HS-27A (cell line): ENCODE measurements at regions not wholly inside any gene's neighbourhood (a gene's known extent, or its start where the extent isn't known, plus 50 kb on each side); places are given as distances from the start of the nearest gene placed in this dataset.
"Not testable (repeated sequence)": the region's sequence is repeated elsewhere in the genome, so short reads cannot be mapped to it uniquely, and the experiment has no call there.

Source experiments
- DNase-seq: peaks from one replicate; pipeline ENCODE4 v3.0.0-alpha.2; 2012; ENCODE audit warnings: low read depth, missing footprints

DNA sequence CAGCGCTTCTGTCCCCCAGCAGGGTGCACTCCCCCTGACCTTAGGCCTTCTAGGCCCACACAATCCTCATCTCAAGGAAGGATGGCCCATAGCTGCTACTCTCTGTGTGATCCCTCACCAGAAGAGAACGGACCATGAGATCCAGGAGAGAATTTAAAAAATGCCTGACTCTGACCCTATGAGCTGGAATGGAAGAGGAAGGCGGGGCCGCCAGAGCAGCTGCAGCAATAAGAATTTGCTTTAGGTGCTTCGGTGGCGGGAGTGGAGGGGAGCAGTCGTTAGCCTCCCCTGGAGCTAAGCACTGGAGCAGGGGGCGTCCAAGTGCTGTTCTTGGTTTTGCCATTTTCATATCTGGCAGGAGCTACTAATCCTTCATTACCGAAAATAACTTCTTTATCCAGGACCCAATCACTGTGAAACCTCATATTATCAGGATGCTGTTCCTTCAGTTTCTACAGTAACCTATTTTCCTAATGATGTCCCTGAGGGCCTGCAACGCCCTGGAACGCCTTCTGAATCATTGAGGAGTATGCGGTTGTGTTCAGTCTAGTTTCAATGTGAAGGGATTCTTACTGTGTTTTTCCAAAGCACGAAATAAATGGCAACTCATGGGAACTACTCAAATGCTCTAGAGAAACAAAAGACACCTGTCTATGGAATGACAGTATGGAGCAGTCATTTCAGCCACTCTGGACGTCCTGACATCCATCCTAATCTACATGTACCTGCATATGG lies 105.1 kb upstream of the SIX2 start:
- DNase-seq: no peak

DNA sequence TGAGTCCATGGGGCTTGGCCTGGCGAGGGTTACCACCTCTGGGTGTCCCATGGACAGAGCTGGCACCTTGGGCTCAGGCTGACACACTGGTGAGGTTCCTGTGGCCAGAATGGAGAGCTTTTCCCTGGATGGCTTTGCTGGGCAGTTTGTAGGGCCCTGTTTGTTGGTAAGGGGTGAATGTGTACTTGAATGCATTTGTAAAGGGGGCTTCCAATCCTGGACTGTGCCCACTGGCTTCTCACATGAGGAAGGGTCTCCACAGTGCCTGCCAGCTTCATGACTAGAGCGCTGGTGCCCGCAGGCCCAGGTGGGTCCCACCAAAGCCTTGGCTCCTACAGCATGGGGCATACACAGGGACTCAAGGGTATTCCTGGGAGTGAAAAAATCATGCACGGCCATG lies 103.5 kb upstream of the SIX2 start:
- no peak for DNase-seq

GRCh38 chr2:45105050-45105582 lies 95.9 kb upstream of the SIX2 start:
- DNase-seq: no peak

DNA sequence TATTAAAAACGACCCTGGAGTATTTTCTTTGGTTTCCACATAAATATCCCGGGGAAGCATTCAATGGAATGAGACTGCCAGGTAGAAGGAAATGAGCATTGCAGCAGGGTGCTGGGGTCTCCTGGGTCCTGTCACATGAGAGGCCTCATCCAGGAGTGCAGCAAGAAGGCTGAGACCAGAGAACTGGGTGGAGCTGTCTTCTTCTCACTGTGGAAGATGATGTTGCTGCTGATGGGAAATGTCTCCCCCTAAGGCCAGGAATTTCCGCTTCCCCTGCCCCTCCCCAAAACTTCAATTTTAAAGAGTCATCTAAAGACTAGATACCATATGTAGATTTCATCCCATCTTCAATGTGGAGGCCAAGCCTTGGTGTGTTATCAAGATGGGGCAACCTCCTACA lies 95.2 kb upstream of the SIX2 start:
- DNase-seq: no peak

- no peak for DNase-seq
Observed at GRCh38 chr2:45103351-45104345, 94.4 kb upstream of the SIX2 start.

DNA sequence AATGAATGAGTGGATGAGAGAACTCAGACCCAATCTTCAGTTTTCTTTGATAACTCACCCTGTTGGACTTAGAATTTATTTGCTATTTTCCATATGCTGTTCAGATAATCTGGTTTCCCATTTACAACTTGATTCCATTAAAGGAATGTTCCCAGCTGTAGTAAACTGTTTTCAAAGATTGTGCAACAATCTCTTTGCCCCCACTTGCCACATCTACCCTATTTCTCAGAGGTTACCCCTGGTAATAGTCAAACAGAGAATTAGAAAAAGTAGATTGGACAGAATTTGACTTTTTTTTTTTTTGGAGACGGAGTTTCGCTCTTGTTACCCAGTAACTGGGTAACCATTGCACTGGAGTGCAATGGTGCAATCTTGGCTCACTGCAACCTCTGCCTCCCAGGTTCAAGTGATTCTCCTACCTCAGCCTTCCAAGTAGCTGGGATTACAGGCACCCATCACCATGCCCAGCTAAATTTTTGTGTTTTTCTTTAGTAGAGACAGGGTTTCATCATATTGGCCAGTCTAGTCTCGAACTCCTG lies 93.4 kb upstream of the SIX2 start:
- DNase-seq: no peak

DNA sequence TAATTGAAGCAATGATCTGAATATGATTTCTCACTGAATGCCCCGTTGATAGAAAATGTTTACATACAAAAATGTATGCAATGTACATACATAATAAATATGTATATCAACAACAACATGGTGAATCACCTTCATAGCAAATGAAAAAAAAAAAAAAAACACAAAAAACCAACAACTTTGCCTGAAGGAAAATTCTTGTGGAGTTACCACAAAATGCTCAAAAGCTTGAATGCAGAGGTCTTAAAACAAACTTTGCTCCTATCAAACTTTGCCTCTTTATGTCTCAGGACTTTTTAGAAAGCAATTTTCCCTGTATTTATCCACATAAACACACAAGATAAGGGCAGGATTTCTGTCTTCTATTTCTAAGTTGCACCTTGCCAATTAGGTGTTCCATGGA lies 92.9 kb upstream of the SIX2 start:
- no peak for DNase-seq

DNA sequence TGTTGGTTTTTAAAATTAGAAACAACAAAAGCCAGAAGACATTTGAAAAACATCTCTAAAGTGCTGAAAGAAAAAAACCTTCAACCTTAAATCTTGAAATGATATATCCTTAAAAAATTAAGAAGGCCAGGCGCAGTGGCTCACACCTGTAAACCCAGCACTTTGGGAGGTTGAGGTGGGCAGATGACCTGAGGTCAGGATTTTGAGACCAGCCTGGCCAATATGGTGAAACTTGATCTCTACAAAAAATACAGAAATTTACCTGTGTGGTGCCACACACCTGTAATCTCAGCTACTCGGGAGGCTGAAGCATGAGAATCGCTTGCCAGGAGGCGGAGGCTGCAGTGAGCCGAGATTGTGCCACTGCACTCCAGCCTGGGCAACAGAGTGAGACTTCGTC lies 87.7 kb upstream of the SIX2 start:
- no peak for DNase-seq

DNA sequence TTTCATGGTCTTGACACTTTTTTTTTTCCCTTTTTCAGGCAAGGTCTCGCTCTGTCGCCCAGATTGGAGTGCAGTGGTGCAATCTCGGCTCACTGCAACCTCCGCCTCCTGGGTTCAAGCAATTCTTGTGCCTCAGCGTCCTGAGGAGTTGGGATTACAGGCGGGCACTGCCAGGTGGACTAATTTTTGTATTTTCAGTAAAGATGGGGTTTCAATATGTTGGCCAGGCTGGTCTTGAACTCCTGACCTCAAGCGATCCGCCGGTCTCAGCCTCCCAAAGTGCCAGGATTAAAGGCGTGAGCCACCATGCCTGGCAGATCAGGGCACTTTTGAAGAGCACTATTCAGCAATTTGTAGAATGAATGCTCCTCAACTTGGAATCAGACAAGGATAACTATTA lies 86.8 kb upstream of the SIX2 start:
- not testable (repeated sequence) for DNase-seq

DNA sequence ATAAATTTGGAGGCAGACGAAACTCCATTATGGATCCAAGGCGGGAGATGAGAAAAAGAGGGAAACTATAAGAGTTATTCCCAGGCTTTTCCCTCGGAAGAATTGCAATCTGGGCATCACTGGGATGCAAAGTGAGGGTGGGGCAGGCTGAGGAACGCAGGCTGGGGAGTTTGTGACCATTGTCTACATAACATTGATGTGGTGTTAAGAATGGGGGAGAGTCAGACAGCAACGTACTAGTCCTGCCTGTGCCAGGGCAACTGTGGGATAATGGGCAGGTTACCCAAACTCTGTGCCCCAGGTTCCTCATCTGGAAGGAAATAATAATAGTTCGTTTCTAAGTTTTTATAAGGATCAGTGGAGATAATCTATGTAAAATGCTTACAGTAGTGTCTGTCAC lies 84.4 kb upstream of the SIX2 start:
- no peak for DNase-seq

DNA sequence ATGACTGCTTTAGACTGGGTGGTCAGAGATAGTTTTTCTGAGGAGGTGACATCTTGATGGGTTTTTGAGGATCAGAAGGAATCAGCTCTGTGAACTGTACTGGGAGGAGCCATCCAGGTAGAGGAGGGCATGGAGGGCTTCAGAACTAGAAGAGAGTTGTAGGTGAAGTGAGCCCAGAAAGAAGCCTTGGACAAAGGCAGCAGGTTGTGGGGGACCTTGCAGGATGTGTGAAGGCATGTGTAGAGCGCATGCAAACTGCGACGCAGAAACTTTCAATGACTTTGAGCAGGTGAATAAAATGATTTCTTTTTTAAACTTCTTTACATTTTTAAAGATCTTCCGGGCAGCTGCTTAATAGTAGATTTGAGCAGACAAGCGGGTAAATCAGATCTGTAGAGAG lies 83.9 kb upstream of the SIX2 start:
- no peak for DNase-seq

- DNase-seq: no peak
Observed at GRCh38 chr2:45089554-45090261, 80.5 kb upstream of the SIX2 start.

GRCh38 chr2:45085487-45085886 lies 76.2 kb upstream of the SIX2 start:
- no peak for DNase-seq

- DNase-seq: no peak
Observed at GRCh38 chr2:45084361-45085020, 75.2 kb upstream of the SIX2 start.

DNA sequence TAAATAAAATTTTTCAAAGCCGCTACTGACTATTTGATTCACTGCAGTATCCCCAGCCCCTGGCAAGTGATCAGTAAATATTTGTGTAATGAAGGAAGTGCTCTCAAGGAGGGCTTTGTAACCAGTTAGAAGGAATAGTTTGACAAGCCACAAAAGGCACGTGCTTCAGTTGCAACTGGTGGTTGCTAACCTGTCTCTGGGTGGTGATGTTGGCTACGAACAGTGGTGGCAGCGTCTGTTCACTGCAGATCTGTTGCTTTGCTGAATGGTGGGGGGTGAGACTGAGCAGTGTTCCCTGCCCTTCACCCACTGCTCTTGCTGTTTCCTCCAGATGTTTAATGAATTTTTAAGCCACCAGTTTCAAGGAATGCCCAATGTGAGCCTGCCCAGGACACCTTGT lies 73.9 kb upstream of the SIX2 start:
- no peak for DNase-seq

DNA sequence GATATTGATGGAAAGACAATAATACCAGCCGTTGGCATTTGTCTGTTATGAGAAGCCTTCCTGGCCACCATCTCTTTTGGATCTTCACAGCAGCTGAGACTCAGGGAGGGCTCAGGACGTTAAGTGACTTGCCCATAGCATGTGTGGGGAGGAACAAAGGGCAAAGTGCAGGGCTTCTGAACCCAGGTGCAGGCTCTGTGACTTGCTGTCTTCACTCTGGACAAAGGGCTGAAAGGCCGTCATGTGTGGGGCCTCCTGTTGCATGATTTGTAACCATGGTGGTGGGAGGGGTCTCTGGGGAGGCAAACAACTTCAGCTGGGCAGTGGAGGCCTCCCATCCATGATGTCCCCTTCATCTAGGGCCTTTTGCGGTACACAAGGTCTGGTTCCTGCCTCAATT lies 65.5 kb upstream of the SIX2 start:
- DNase-seq: no peak

- no peak for DNase-seq
Observed at GRCh38 chr2:45072862-45073237, 63.6 kb upstream of the SIX2 start.

DNA sequence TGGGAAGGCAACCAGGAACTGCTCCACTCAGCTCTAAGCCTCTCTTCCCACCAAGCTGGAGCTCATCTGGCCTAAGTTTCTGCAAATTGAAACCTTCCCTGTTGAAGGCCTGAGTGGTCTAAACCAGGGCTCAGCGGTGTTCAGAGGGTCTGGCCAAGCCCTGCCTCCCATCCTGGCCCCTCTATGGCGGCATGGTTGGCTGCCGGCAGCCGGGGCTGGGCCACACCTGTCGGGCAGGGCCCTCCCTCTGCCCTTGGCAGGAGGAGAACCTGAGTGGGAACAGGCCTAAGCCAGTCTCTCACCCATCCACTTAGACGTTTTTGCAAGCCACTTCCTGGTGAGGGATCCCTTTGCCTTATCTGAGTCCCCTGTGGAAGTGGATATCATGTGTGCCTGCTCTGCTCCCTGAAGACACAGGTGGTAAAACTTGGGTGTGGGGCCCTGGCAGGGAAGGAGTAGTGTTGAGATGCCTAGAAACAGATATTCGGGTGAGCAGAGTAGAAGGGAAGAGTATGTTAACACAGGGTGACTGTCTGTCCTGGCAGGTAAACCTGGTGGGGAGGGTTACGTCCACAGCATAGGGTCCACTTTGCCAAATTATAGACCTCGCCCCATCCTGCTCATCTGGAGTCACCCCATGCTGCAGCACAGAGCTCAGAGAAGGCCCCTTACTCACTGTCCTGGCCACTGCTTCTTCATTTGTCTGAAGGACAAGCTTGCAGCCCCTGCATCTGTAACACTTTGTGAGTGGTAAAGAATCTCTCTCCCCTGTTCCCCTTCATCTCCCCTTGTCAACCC lies 63.0 kb upstream of the SIX2 start:
- DNase-seq: no peak

DNA sequence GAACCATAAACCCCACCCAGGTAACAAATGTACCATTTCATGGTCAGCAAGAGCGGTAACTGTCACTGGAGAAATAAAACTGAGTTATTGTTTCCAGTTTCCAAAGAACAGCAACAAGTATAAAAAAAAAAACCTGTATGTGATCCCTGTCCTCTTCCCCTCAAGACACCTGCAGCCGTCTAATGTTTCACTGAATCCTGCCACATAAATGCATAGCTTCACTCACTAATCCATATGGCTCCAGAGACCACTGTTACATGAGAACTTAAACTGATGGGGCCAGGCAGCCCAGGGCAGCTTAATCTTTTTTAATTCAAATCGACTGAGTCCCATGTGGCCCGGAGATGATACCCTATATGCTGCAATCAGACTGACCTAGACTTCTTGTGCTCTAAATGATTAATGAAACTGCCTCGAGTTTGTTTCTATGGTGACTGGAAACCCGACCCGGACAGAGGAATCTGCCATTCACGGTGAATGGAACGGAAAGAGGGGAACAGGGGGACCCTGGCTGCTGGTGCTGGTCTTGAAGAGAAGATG lies 60.9 kb upstream of the SIX2 start:
- DNase-seq: no peak

- DNase-seq: no peak
Observed at GRCh38 chr2:45069684-45070083, 60.4 kb upstream of the SIX2 start.
